ENCODE measurements at regions not wholly inside any gene's neighbourhood (a gene's known extent, or its start where the extent isn't known, plus 50 kb on each side); places are given as distances from the start of the nearest gene placed in this dataset.

DNA sequence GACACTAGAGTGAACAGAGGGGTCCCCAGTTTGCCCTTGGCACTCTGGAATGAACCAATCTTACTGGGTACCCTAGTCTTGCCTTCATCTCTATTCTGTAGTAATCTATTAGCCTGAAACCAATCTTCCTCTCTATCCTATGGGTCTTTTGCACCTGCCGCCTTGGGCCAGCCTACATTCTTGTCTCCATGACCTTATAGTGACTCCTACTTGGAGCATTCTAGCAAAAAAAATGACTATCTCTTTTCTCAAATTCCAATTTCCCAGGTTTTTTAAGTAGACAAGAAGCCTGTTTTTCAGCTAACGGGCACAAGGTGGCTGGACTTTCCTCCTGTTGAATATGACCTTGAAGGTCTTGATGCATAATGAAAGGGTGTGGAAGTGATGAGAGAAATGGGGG, 568.7 kb downstream of the TRAM1L1 start:
- TF ChIP-seq POLR2AphosphoS5 (IDR thresholded peaks at IDR 0.05) (no peak), EP300 (IDR thresholded peaks at IDR 0.05) (no peak)

All from suprapubic skin (tissue), 4 donors.